ENCODE measurements at regions not wholly inside any gene's neighbourhood (a gene's known extent, or its start where the extent isn't known, plus 50 kb on each side); places are given as distances from the start of the nearest gene placed in this dataset.

DNA sequence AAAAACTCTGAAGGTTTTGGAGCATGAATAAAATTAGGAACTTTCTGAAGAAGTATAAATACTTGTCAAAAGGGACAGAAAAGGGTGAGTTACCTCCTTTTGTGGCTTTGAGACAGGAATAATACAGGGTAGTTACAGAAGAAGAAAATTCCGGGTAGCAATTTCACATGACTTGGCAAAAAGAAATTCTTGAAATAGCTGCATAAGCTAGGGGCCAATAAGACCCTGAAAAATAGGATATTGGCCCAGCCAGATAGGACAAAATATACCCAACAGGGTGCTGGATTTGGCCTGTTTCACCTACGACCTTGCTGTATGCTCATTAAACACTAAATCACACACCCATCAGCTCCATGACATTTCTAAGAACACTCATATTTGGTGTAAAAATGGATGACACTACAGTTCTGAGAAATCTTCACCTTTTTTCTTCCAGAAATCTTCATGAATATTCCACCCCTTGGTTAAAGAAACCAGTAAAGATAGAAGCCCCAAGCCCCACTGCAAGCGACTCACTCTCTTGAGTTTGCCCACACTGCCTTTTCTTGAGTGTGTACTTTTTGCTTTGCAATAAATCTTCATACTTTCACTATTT is 362.7 kb downstream of the SEMA3D start:
- Histone ChIP-seq H3K36me3 (no peaks in the 10 kb centered on the region), H3K27ac (no peak overlapping the region), H3K27me3 (no peaks in the 10 kb centered on the region), H3K4me3 (no peak overlapping the region), H3K4me1 (no peaks in the 10 kb centered on the region), H3K9me3 (no peaks in the 10 kb centered on the region)
- WGBS, 2 donors: 81 to 83% methylated on average over 3 of the region's 3 CpGs
- TF ChIP-seq, protein P1, sequence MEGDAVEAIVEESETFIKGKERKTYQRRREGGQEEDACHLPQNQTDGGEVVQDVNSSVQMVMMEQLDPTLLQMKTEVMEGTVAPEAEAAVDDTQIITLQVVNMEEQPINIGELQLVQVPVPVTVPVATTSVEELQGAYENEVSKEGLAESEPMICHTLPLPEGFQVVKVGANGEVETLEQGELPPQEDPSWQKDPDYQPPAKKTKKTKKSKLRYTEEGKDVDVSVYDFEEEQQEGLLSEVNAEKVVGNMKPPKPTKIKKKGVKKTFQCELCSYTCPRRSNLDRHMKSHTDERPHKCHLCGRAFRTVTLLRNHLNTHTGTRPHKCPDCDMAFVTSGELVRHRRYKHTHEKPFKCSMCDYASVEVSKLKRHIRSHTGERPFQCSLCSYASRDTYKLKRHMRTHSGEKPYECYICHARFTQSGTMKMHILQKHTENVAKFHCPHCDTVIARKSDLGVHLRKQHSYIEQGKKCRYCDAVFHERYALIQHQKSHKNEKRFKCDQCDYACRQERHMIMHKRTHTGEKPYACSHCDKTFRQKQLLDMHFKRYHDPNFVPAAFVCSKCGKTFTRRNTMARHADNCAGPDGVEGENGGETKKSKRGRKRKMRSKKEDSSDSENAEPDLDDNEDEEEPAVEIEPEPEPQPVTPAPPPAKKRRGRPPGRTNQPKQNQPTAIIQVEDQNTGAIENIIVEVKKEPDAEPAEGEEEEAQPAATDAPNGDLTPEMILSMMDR (IDR thresholded peaks at IDR 0.05): no peak
- TF ChIP-seq EP300 (IDR thresholded peaks at IDR 0.05) (no peak), POLR2A (IDR thresholded peaks at IDR 0.05) (no peak)
- no peak for DNase-seq (ENCODE audit: low spot score in 2 of 2)

- Histone ChIP-seq H3K27me3 (no peaks in the 10 kb centered on the region), H3K27ac (no peak overlapping the region), H3K36me3 (no peaks in the 10 kb centered on the region), H3K9me3 (no peaks in the 10 kb centered on the region), H3K4me1 (no peaks in the 10 kb centered on the region), H3K4me3 (no peak overlapping the region)
- no peak for TF ChIP-seq EP300 (IDR thresholded peaks at IDR 0.05)
- TF ChIP-seq, protein P1 (IDR thresholded peaks at IDR 0.05): no peak
- 64 to 67% methylated on average over 2 of the region's 2 CpGs for WGBS, 2 donors
- no peak for DNase-seq (ENCODE audit: low spot score in 2 of 2)
Measured at GRCh38 chr7:84823530-84823929, 363.3 kb downstream of the SEMA3D start.

DNA sequence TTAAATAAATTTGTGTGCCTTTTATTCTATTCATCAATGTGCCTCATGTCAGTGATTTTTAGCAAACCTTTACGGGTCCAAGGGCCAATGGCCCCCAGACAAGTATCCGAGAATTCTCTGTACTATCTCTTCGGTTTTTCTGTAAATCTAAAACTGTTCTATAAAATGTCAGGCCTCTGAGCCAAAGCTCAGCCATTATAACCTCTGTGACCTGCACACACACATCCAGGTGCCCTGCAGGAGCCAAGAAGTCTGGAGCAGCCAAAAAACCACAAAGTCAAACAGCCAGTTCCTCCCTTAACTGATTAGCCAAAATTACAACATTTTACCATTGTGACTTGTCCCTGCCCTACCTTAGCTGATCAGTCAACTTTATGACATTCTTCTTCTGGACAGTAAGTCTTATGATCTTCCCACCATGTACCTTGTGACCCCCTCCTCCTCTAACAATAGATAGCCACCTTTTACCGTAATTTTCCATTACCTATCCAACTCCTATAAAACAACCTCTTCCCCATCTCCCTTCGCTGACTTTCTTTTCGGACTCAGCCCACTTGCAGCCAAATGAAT is 363.8 kb downstream of the SEMA3D start:
- no peaks in the 10 kb centered on the region for H3K9me3 ChIP-seq
- no peaks in the 10 kb centered on the region for H3K36me3 ChIP-seq
- no peak for TF ChIP-seq EP300 (IDR thresholded peaks at IDR 0.05)
- no peak for TF ChIP-seq POLR2A (IDR thresholded peaks at IDR 0.05)
- TF ChIP-seq, protein P1 (IDR thresholded peaks at IDR 0.05): no peak
- 92 to 97% methylated on average over 6 of the region's 6 CpGs for WGBS, 2 donors
- DNase-seq (ENCODE audit: low spot score in 2 of 2): no peak
- H3K27ac ChIP-seq: no peak overlapping the region
- no peak overlapping the region for H3K4me3 ChIP-seq
- no peaks in the 10 kb centered on the region for H3K27me3 ChIP-seq
- H3K4me1 ChIP-seq: no peaks in the 10 kb centered on the region

GRCh38 chr7:84821671-84822534 is 365.0 kb downstream of the SEMA3D start:
- H3K36me3 ChIP-seq: no peaks in the 10 kb centered on the region
- H3K27me3 ChIP-seq: no peaks in the 10 kb centered on the region
- no peak for TF ChIP-seq EP300 (IDR thresholded peaks at IDR 0.05)
- TF ChIP-seq POLR2A (IDR thresholded peaks at IDR 0.05): no peak
- TF ChIP-seq, protein P1 (IDR thresholded peaks at IDR 0.05): no peak
- no peak overlapping the region for H3K27ac ChIP-seq
- no peak for DNase-seq (ENCODE audit: low spot score in 2 of 2)
- no peaks in the 10 kb centered on the region for H3K9me3 ChIP-seq
- H3K4me1 ChIP-seq: no peaks in the 10 kb centered on the region
- WGBS, 2 donors: 98% methylated on average over 3 of the region's 3 CpGs
- no peak overlapping the region for H3K4me3 ChIP-seq

- H3K27me3 ChIP-seq: no peaks in the 10 kb centered on the region
- H3K36me3 ChIP-seq: no peaks in the 10 kb centered on the region
- H3K9me3 ChIP-seq: no peaks in the 10 kb centered on the region
- DNase-seq (ENCODE audit: low spot score in 2 of 2): no peak
- no peak overlapping the region for H3K4me3 ChIP-seq
- no peaks in the 10 kb centered on the region for H3K4me1 ChIP-seq
- H3K27ac ChIP-seq: no peak overlapping the region
- 45% methylated on average over 2 of the region's 2 CpGs for WGBS, 2 donors
- TF ChIP-seq EP300 (IDR thresholded peaks at IDR 0.05) (no peak), POLR2A (IDR thresholded peaks at IDR 0.05) (no peak)
- TF ChIP-seq, protein P1 (IDR thresholded peaks at IDR 0.05): no peak
Measured at GRCh38 chr7:84820481-84820880, 366.4 kb downstream of the SEMA3D start.

Measured in tibial nerve (tissue), 4 donors.